Karpas-422 (cell line): ENCODE measurements at regions not wholly inside any gene's neighbourhood (a gene's known extent, or its start where the extent isn't known, plus 50 kb on each side); places are given as distances from the start of the nearest gene placed in this dataset.

Source experiments
- DNase-seq: peaks from one replicate; pipeline ENCODE4 v3.0.0-alpha.2; 2015
- H2AFZ ChIP-seq: fragments of 200-600 bp; sonication (generic); 2 replicates; pipeline ENCODE4 v1.6.1; 2014; ENCODE audit warnings: antibody characterized with exemption, low read length, mixed read lengths
- H3K27ac ChIP-seq: fragments of 200-600 bp; sonication (generic); 2 replicates; pipeline ENCODE4 v1.5.1; 2014; ENCODE audit warnings: mild to moderate bottlenecking, low read length, moderate library complexity
- H3K27me3 ChIP-seq: fragments of 200-600 bp; sonication (generic); 2 replicates; pipeline ENCODE4 v1.6.1; 2014; ENCODE audit warnings: low read length, mixed read lengths
- H3K36me3 ChIP-seq: fragments of 200-600 bp; sonication (generic); 2 replicates; pipeline ENCODE4 v1.6.1; 2014; ENCODE audit warnings: low read length, mixed read lengths; ENCODE audit not compliant: insufficient read depth
- H3K4me1 ChIP-seq: fragments of 200-600 bp; sonication (generic); 2 replicates; pipeline ENCODE4 v1.6.1; 2014; ENCODE audit warnings: mild to moderate bottlenecking, low read length, mixed read lengths
- H3K4me2 ChIP-seq: fragments of 200-600 bp; sonication (generic); 2 replicates; pipeline ENCODE4 v1.6.1; 2014; ENCODE audit warnings: low read length, low read depth, mild to moderate bottlenecking; ENCODE audit not compliant: poor library complexity, severe bottlenecking
- H3K4me3 ChIP-seq: fragments of 200-600 bp; sonication (generic); 2 replicates; pipeline ENCODE4 v1.5.1; 2014; ENCODE audit warnings: mild to moderate bottlenecking, antibody characterized with exemption, low read length, mixed read lengths
- H3K79me2 ChIP-seq: fragments of 200-600 bp; sonication (generic); 2 replicates; pipeline ENCODE4 v1.6.1; 2014; ENCODE audit warnings: mild to moderate bottlenecking, low read length, mixed read lengths
- H3K9ac ChIP-seq: fragments of 200-600 bp; sonication (generic); 2 replicates; pipeline ENCODE4 v1.6.0; 2014; ENCODE audit warnings: low read length
- H3K9me2 ChIP-seq: fragments of 200-600 bp; sonication (generic), shearing (Covaris generic); replicated peaks from 2 replicates; pipeline ENCODE4 v1.6.0; 2014; ENCODE audit warnings: mild to moderate bottlenecking, low read length, moderate library complexity; ENCODE audit not compliant: insufficient read depth
- H3K9me3 ChIP-seq: fragments of 300-700, 200-600 bp; sonication (generic); 2 replicates; pipeline ENCODE4 v1.6.1; 2014; ENCODE audit warnings: low read length, mixed read lengths
- H4K20me1 ChIP-seq: fragments of 200-600 bp; sonication (generic); 2 replicates; pipeline ENCODE4 v1.6.1; 2014; ENCODE audit warnings: mild to moderate bottlenecking, antibody characterized with exemption, low read length, low read depth; ENCODE audit not compliant: insufficient read depth

DNA sequence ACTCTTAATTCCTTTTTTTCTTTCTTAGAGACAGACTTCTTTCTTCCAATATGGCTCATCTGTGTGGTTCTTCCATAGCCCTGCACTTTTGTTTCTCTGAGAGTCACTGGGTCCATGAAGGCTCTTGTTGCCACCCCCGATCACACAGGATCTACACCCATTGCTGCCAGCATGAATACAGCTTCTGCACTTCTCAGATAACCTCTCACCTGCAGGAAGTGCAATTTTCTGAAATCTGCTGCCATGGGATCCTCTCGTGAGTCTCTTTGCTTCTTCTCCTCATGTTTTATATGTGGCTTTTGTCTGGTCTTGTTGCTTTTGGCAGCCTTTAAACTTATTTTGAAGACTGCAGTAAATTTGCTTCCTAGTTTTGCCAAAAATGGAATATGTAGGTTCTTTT lies 171.2 kb downstream of the TMEM167A start:
- no peak overlapping the region for H3K4me3 ChIP-seq
- no peak for DNase-seq
- no peak overlapping the region for H2AFZ ChIP-seq
- H3K27me3 ChIP-seq, result no peaks in the 10 kb centered on the region
- no peaks in the 10 kb centered on the region for H3K4me1 ChIP-seq
- no peak overlapping the region for H3K4me2 ChIP-seq
- 0 out of 2 replicates have a peak, but pooled peaks cover 3% of the 10 kb centered on the region for H3K9me2 ChIP-seq
- H3K9ac ChIP-seq, result no peak overlapping the region
- no peaks in the 10 kb centered on the region for H3K36me3 ChIP-seq
- H4K20me1 ChIP-seq, result no peaks in the 10 kb centered on the region
- peaks cover 11% of the 10 kb centered on the region for H3K9me3 ChIP-seq
- H3K27ac ChIP-seq, result no peak overlapping the region
- H3K79me2 ChIP-seq, result no peaks in the 10 kb centered on the region

DNA sequence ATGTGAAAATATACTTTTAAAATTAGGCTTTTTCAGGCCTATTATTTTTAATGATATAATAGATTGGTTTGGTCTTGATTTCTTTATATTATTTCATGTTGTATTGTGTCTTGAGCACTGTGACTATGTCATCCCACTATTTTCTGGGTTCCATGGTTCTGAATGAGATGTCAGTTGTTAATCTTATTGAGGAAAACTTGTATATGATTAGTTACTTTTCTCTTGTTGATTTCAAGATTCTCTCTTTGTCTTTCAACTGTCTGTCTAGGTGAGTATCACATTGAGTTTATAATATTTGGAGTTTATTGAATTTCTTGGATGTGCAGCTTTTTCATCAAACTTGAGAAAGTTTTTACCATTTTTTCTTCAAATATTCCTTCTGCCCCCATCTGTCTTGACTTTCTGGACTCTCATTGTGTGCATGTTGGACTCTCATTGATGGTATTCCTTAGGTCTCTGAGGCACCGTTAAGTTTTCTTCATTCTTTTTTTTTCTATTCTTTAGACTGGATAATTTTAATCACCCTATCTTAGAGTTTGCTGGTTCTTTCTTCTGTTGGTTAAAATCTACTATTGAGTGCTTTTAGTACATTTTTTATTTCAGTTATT lies 175.8 kb downstream of the TMEM167A start:
- no peak overlapping the region for H3K4me3 ChIP-seq
- H3K27ac ChIP-seq, result no peak overlapping the region
- no peaks in the 10 kb centered on the region for H3K36me3 ChIP-seq
- no peaks in the 10 kb centered on the region for H4K20me1 ChIP-seq
- no peaks in the 10 kb centered on the region for H3K79me2 ChIP-seq
- 0 out of 2 replicates have a peak, but pooled peaks cover 3% of the 10 kb centered on the region for H3K9me2 ChIP-seq
- H3K4me2 ChIP-seq, result no peak overlapping the region
- no peaks in the 10 kb centered on the region for H3K27me3 ChIP-seq
- no peak overlapping the region for H2AFZ ChIP-seq
- peaks cover 11% of the 10 kb centered on the region for H3K9me3 ChIP-seq
- DNase-seq, result no peak
- no peaks in the 10 kb centered on the region for H3K4me1 ChIP-seq
- no peak overlapping the region for H3K9ac ChIP-seq

DNA sequence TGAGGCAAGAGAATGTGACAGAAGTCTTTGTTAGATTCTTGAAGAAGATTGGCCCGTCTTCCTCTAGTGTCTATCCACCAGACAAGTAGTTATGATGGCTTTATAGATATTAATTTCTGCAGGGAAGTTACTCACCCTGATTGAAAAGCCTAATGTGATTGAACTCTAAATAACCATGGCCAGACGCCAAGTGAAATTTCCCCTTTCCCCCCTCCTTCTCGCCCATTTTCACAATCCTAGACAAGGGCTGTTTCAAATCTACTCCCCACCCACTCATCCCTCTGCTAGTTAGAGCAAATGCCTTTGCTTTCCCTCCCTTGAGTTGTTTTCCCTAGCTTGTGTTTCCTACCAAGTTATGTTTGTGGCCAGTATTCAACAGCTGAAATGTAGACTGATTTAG lies 182.5 kb downstream of the TMEM167A start:
- Histone ChIP-seq H3K9ac (no peak overlapping the region), H3K27ac (no peak overlapping the region), H3K4me3 (no peak overlapping the region)

DNA sequence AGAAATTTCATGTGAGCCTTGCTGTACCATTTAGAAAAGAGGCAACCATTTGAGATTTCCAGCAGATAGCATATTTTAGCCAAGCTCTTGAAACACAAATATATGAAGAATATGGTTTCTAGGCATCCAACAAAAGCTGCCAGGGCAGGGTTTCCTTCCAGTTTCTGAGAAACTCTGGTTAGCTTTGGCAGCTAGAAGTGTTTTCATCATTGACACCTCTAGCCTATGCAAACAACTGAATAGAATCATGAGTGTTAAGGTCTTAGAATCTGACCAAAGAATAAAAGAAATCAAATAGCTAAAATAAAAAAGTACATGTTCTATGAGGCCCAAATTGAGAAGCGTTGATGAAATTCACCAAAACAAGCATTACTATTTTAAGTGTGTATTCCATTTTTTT lies 188.1 kb downstream of the TMEM167A start:
- Histone ChIP-seq H4K20me1 (no peaks in the 10 kb centered on the region), H3K9me2 (no peaks in the 10 kb centered on the region), H3K9ac (no peak overlapping the region), H3K79me2 (no peaks in the 10 kb centered on the region), H3K27ac (no peak overlapping the region), H3K4me3 (no peak overlapping the region), H3K4me2 (no peak overlapping the region), H3K9me3 (no peaks in the 10 kb centered on the region), H2AFZ (no peak overlapping the region), H3K27me3 (no peaks in the 10 kb centered on the region), H3K4me1 (no peaks in the 10 kb centered on the region), H3K36me3 (no peaks in the 10 kb centered on the region)
- DNase-seq, result no peak

More for the DNA sequence above, 182.5 kb downstream of the TMEM167A start:
- DNase-seq, result no peak
- Histone ChIP-seq H2AFZ (no peak overlapping the region), H3K4me1 (no peaks in the 10 kb centered on the region), H3K36me3 (no peaks in the 10 kb centered on the region), H3K9me3 (no peaks in the 10 kb centered on the region), H4K20me1 (no peaks in the 10 kb centered on the region), H3K79me2 (no peaks in the 10 kb centered on the region), H3K27me3 (no peaks in the 10 kb centered on the region), H3K9me2 (no peaks in the 10 kb centered on the region), H3K4me2 (no peak overlapping the region)

- Histone ChIP-seq H3K4me2 (no peak overlapping the region), H3K9me3 (no peaks in the 10 kb centered on the region), H3K4me1 (no peaks in the 10 kb centered on the region), H3K27ac (no peak overlapping the region), H3K4me3 (no peak overlapping the region), H3K27me3 (no peaks in the 10 kb centered on the region), H4K20me1 (no peaks in the 10 kb centered on the region), H3K9me2 (no peaks in the 10 kb centered on the region), H3K36me3 (no peaks in the 10 kb centered on the region), H2AFZ (no peak overlapping the region), H3K9ac (no peak overlapping the region), H3K79me2 (no peaks in the 10 kb centered on the region)
- no peak for DNase-seq
Measured at GRCh38 chr5:82886911-82887310, 190.3 kb downstream of the TMEM167A start.

GRCh38 chr5:82885627-82886389 lies 191.4 kb downstream of the TMEM167A start:
- Histone ChIP-seq H3K36me3 (no peaks in the 10 kb centered on the region), H3K9me2 (no peaks in the 10 kb centered on the region), H3K27me3 (no peaks in the 10 kb centered on the region), H4K20me1 (no peaks in the 10 kb centered on the region), H3K4me2 (no peak overlapping the region), H2AFZ (no peak overlapping the region), H3K9me3 (no peaks in the 10 kb centered on the region), H3K9ac (no peak overlapping the region), H3K79me2 (no peaks in the 10 kb centered on the region), H3K27ac (no peak overlapping the region), H3K4me1 (no peaks in the 10 kb centered on the region), H3K4me3 (no peak overlapping the region)
- DNase-seq, result no peak

DNA sequence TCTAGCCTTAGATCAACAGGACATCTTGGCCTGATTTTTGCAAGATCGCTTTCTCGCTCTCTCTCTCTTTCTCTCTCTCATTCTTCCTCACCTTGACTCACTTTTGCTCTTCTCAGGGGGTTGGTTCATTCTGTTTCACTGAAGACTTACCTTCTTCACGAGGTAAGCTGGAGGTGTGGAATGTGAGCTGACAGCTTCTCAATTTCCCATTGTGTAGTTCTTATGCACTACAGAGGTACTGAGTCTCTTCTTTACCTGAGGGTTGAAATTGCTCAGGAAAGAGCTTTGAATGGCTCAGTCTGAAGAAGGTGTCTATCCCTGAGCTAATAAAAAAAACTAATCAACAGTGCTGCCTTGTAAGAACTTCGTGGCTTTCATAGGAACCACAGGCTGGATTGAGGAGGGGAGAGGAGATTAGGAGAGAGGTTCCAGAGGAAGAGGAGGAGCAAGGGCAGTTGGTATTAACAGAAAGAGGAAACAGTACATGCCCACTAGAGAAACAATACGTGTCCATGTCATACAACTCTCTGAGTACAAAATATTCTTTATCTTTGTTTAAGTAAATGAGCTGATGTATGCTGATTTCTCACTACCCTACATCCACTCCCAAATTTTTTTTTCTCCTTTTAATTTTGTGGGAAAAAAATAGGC lies 192.2 kb downstream of the TMEM167A start:
- H3K36me3 ChIP-seq, result no peaks in the 10 kb centered on the region
- H4K20me1 ChIP-seq, result no peaks in the 10 kb centered on the region
- no peaks in the 10 kb centered on the region for H3K27me3 ChIP-seq
- H2AFZ ChIP-seq, result no peak overlapping the region
- H3K9me2 ChIP-seq, result no peaks in the 10 kb centered on the region
- H3K4me1 ChIP-seq, result no peaks in the 10 kb centered on the region
- no peak overlapping the region for H3K9ac ChIP-seq
- H3K79me2 ChIP-seq, result no peaks in the 10 kb centered on the region
- H3K9me3 ChIP-seq, result peaks cover 7% of the 10 kb centered on the region
- H3K4me2 ChIP-seq, result no peak overlapping the region
- H3K27ac ChIP-seq, result no peak overlapping the region
- H3K4me3 ChIP-seq, result no peak overlapping the region
- no peak for DNase-seq

DNA sequence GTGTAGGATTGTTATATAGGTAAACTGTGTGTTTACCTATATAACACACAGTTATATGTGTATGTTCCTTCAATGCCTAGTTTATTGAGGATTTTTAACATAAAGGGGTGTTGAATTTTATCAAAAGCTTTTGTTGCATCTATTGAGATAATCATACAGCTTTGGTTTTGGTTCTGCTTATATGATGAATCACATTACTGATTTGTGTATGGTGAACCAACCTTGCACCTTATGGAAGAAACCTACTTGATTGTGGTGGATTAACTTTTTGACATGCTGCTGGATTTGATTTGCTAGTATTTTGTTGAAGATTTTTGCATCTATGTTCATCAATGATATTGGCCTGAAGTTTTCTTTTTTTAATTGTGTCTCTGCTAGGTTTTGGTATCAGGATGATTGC lies 194.9 kb downstream of the TMEM167A start:
- H2AFZ ChIP-seq, result no peak overlapping the region
- H3K27me3 ChIP-seq, result no peaks in the 10 kb centered on the region
- no peak overlapping the region for H3K4me3 ChIP-seq
- no peaks in the 10 kb centered on the region for H3K9me2 ChIP-seq
- H4K20me1 ChIP-seq, result no peaks in the 10 kb centered on the region
- no peak overlapping the region for H3K4me2 ChIP-seq
- no peak for DNase-seq
- no peak overlapping the region for H3K27ac ChIP-seq
- peaks cover 18% of the 10 kb centered on the region for H3K9me3 ChIP-seq
- no peaks in the 10 kb centered on the region for H3K4me1 ChIP-seq
- H3K36me3 ChIP-seq, result no peaks in the 10 kb centered on the region
- H3K9ac ChIP-seq, result no peak overlapping the region
- no peaks in the 10 kb centered on the region for H3K79me2 ChIP-seq
